Natural killer cell (primary cell): ENCODE measurements at regions not wholly inside any gene's neighbourhood (a gene's known extent, or its start where the extent isn't known, plus 50 kb on each side); places are given as distances from the start of the nearest gene placed in this dataset.
A peak's percentile ranks its signal among the peaks of the same experiment; 100 is the strongest.
"Not testable (repeated sequence)": the region's sequence is repeated elsewhere in the genome, so short reads cannot be mapped to it uniquely, and the experiment has no call there.

ENCODE experiments used
- ATAC-seq, 3 donors: fragments of 150-1000 bp in 2 of 3; fragments of 200-7000 bp in 1 of 3; cut with Tn5 transposase; 1 replicate in 1 of 3; 2 replicates in 2 of 3; pipeline ENCODE4 v1.10.0; 2021; ENCODE audit warnings: mild to moderate bottlenecking in 2 of 3, moderate library complexity in 2 of 3
- DNase-seq, 2 donors: peaks; one replicate each; pipeline versions ENCODE4 v3.0.0 to v3.0.0-alpha.2; 2013 to 2021; ENCODE audit warnings: mixed read lengths in 1 of 2
- H3K27ac ChIP-seq: one replicate; pipeline ENCODE4 v1.5.1; 2013; ENCODE audit warnings: mild to moderate bottlenecking, low read length
- H3K27me3 ChIP-seq: one replicate; pipeline ENCODE4 v1.6.1; 2013; ENCODE audit warnings: low read length; ENCODE audit not compliant: control insufficient read depth, insufficient read depth
- H3K36me3 ChIP-seq: one replicate; pipeline ENCODE4 v1.6.1; 2013; ENCODE audit warnings: low read length; ENCODE audit not compliant: control insufficient read depth, insufficient read depth
- H3K4me1 ChIP-seq: one replicate; pipeline ENCODE4 v1.6.1; 2013; ENCODE audit warnings: low read length; ENCODE audit not compliant: control insufficient read depth, insufficient read depth
- H3K4me3 ChIP-seq: one replicate; pipeline ENCODE4 v1.5.1; 2013; ENCODE audit warnings: low read length
- H3K9me3 ChIP-seq: one replicate; pipeline ENCODE4 v1.6.1; 2013; ENCODE audit warnings: low read length; ENCODE audit not compliant: control insufficient read depth, insufficient read depth
- H3K27ac Mint-ChIP-seq, 2 donors: one replicate each; pipeline ENCODE4 v1.8.0; 2022; ENCODE audit warnings: mild to moderate bottlenecking in 2 of 2, mixed read lengths in 2 of 2, moderate library complexity in 1 of 2
- H3K27me3 Mint-ChIP-seq, 2 donors: one replicate each; pipeline ENCODE4 v1.8.0; 2022; ENCODE audit warnings: low read depth in 2 of 2, mixed read lengths in 2 of 2
- H3K36me3 Mint-ChIP-seq: one replicate; pipeline ENCODE4 v1.8.0; 2022; ENCODE audit warnings: mixed read lengths
- H3K4me1 Mint-ChIP-seq, 2 donors: one replicate each; pipeline ENCODE4 v1.8.0; 2022; ENCODE audit warnings: mixed read lengths in 2 of 2
- H3K4me3 Mint-ChIP-seq: one replicate; pipeline ENCODE4 v1.8.0; 2022; ENCODE audit warnings: mild to moderate bottlenecking, moderate library complexity, mixed read lengths
- H3K9me3 Mint-ChIP-seq, 2 donors: one replicate each; pipeline ENCODE4 v1.8.0; 2022; ENCODE audit warnings: mixed read lengths in 2 of 2
- WGBS: methylation state at CpG from one replicate; pipeline ENCODE4 v1.1.7; 2013; ENCODE audit warnings: missing lambda C conversion rate; ENCODE audit not compliant: insufficient coverage; 5-methylcytosine and 5-hydroxymethylcytosine counted together
- intact Hi-C: fragments of 100-400 bp; cut with micrococcal nuclease; formaldehyde crosslinking; loops from one replicate; pipeline ENCODE4 v1.14.2; 2022
- TF ChIP-seq, protein P1 (sequence below): fragments of 200-600 bp; IDR thresholded peaks from one replicate; pipeline ENCODE4 v1.8.0; 2022; ENCODE audit warnings: antibody characterized with exemption

DNA sequence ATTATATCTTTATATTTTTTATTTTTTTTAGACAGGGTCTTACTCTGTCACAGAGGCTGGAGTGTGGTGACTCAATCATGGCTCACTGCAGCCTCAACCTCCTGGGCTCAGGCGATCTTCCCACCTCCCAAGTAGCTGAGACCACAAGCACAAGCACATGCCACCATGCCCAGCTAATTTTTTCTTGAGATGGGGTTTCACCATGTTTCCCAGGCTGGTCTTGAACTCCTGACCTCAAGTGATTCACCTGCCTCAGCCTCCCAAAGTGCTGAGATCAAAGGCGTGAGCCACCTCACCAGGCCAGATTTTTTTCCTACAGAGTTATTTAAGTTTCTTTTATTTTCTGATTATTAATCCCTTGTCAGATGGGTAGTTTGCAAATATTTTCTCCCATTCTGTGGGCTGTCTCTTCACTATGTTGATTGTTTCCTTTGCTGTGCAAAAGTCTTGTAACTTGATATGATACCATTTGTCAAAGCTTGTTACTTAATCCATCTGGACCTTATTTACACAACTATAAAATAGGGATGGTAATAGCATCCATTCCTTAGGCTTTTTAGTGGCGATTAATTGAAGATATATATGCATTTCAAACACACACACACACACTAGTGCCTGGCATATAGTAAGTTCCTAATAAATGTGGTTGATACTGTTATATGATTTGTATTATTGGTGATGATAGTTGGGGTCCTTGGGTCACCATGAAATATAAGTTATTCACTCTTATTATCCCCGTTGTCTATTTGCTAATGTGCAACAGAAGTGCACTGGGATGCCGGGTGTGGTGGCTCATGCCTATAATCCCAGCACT is 187.1 kb downstream of the BCAS1 start:
- Mint-ChIP-seq H3K4me1 (peaks cover 28% of the 10 kb centered on the region in 2 donors), H3K9me3 (no peaks in the 10 kb centered on the region), H3K36me3 (no peaks in the 10 kb centered on the region), H3K27me3 (no peaks in the 10 kb centered on the region), H3K4me3 (no peak overlapping the region), H3K27ac (no peak overlapping the region)
- Histone ChIP-seq H3K4me1 (peaks cover 32% of the 10 kb centered on the region), H3K27ac (no peak overlapping the region), H3K4me3 (no peak overlapping the region), H3K9me3 (no peaks in the 10 kb centered on the region), H3K27me3 (no peaks in the 10 kb centered on the region), H3K36me3 (no peaks in the 10 kb centered on the region)
- TF ChIP-seq, protein P1, sequence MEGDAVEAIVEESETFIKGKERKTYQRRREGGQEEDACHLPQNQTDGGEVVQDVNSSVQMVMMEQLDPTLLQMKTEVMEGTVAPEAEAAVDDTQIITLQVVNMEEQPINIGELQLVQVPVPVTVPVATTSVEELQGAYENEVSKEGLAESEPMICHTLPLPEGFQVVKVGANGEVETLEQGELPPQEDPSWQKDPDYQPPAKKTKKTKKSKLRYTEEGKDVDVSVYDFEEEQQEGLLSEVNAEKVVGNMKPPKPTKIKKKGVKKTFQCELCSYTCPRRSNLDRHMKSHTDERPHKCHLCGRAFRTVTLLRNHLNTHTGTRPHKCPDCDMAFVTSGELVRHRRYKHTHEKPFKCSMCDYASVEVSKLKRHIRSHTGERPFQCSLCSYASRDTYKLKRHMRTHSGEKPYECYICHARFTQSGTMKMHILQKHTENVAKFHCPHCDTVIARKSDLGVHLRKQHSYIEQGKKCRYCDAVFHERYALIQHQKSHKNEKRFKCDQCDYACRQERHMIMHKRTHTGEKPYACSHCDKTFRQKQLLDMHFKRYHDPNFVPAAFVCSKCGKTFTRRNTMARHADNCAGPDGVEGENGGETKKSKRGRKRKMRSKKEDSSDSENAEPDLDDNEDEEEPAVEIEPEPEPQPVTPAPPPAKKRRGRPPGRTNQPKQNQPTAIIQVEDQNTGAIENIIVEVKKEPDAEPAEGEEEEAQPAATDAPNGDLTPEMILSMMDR, result no peak
- ATAC-seq, result no peak
- WGBS, result 87% methylated on average over 4 of the region's 5 CpGs
- no peak for DNase-seq
- intact Hi-C loops, result no loop called here

DNA sequence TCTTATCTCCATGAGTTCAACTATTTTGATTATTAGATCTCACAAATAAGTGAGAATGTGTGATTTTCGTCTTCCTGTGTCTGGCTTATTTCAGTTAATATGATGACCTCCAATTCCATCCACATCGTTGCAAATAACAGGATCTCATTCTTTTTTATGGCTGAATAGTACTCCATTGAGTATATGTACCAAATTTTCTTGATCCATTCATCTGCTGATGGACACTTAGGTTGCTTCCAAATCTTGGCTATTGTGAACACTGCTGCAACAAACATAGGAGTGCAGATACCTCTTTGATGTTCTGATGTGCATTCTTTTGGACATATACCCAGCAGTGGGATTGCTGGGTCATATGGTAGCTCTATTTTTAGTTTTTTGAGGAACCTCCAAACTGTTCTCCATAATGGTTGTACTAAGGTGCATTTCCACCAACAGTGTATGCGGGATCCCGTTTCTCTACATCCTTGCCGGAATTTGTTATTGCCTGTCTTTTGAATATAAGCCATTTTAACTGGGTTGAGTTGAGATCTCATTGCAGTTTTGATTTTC is 187.9 kb downstream of the BCAS1 start:
- peaks cover 32% of the 10 kb centered on the region for H3K4me1 ChIP-seq
- intact Hi-C loops, H3K4me3 Mint-ChIP-seq, H3K27me3 Mint-ChIP-seq, H3K27ac ChIP-seq, ATAC-seq, H3K27me3 ChIP-seq, H3K9me3 Mint-ChIP-seq, H3K36me3 ChIP-seq, DNase-seq, H3K27ac Mint-ChIP-seq, H3K36me3 Mint-ChIP-seq, H3K4me3 ChIP-seq, H3K9me3 ChIP-seq: not testable (repeated sequence)
- H3K4me1 Mint-ChIP-seq, result peaks cover 33 to 34% of the 10 kb centered on the region in 2 donors
- WGBS, result 100% methylated on average over 3 of the region's 5 CpGs

DNA sequence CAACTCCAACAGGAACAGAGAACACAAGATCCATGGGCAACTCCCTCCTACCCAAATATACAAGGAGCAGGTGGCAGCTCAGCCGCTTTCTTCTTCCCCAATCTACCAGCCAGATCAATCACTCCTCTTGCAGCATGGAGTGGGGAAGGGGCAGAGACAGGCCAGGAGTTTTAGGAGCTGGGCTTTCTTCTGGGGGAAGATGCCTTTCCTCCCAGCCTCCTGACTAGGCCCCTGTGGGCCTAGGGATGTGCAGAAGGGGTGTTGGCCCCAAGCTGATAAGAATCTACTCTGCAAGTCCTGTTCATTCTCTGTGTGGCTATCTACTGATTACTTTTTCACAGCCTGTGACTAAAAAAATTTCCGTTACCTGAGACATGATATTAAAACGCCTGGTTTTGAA is 189.0 kb downstream of the BCAS1 start:
- H3K36me3 Mint-ChIP-seq, result no peaks in the 10 kb centered on the region

DNA sequence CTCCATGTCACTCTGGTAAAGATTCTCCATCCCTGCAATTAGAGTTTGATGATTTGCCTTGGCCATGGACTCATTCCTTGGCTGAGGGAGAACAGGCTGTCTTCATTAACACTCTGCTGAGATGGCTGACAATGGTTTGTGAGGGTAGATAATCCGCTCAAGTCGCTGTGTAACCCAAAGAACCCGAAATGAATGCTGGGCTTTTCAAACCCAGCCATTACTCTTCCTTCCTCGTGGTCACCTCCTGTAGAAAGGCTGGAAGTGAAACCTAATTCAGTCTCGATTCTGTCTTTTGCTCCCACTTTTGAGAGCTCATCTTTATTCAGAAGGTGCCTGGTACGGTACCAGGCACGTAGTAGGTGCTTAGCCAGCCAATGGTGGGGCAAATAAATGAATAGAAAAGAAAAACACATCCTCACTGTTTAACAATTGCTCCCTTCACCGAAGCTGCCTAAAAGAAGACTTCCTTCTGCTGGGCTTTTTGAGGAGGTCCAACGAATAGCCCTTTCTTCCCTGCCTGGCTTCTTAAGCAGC is 190.2 kb downstream of the BCAS1 start:
- Histone ChIP-seq H3K9me3 (no peaks in the 10 kb centered on the region), H3K36me3 (no peaks in the 10 kb centered on the region), H3K27me3 (no peaks in the 10 kb centered on the region), H3K4me3 (no peak overlapping the region), H3K4me1 (peaks cover 29% of the 10 kb centered on the region), H3K27ac (no peak overlapping the region)
- Mint-ChIP-seq H3K27me3 (no peaks in the 10 kb centered on the region), H3K27ac (peak overlapping the region; percentile 46 to 73), H3K9me3 (no peaks in the 10 kb centered on the region), H3K36me3 (no peaks in the 10 kb centered on the region), H3K4me3 (peak overlapping the region; percentile 21), H3K4me1 (peaks cover 33 to 34% of the 10 kb centered on the region in 2 donors)
- TF ChIP-seq, protein P1, result no peak
- DNase-seq, result no peak
- ATAC-seq, result no peak
- intact Hi-C loops, result no loop called here
- WGBS, result 68% methylated on average over 7 of the region's 9 CpGs

More for the DNA sequence above, 189.0 kb downstream of the BCAS1 start:
- Mint-ChIP-seq H3K27ac (no peak overlapping the region), H3K27me3 (no peaks in the 10 kb centered on the region), H3K9me3 (no peaks in the 10 kb centered on the region), H3K4me1 (peaks cover 33 to 34% of the 10 kb centered on the region in 2 donors), H3K4me3 (no peak overlapping the region)
- no peaks in the 10 kb centered on the region for H3K9me3 ChIP-seq
- no CpG with 5 or more reads among the region's 3 CpGs for WGBS
- no peak overlapping the region for H3K27ac ChIP-seq
- H3K36me3 ChIP-seq, result no peaks in the 10 kb centered on the region
- H3K4me1 ChIP-seq, result peaks cover 32% of the 10 kb centered on the region
- DNase-seq, result no peak
- H3K27me3 ChIP-seq, result no peaks in the 10 kb centered on the region
- ATAC-seq, result no peak
- intact Hi-C loops, result no loop called here
- TF ChIP-seq, protein P1, result no peak
- no peak overlapping the region for H3K4me3 ChIP-seq
